ENCODE measurements at regions not wholly inside any gene's neighbourhood (a gene's known extent, or its start where the extent isn't known, plus 50 kb on each side); places are given as distances from the start of the nearest gene placed in this dataset.

DNA sequence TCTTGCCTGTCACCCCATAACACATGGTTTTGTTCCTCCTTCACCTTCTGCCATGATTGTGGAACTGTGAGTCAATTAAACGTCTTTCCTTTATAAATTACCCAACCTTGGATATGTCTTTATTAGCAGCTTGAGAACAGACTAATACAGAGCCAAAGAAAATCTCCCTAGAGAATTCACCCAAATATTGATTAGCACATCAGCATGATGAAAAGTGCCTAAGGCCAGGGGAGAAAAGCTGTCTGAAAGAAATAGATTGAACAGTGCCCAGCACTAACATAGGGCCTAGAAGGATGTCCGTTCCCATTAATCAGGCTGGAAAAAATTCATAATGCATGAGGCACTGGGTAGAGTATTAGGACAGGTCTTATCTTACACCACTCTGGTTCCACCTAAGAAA is 111.9 kb upstream of the CALN1 start:
- no peak for DNase-seq
- in situ Hi-C loops (cut with MboI; ENCODE audit: low pct_unique_long_range_greater_than_20kb, low sequenced_read_pairs) = no loop called here

DNA sequence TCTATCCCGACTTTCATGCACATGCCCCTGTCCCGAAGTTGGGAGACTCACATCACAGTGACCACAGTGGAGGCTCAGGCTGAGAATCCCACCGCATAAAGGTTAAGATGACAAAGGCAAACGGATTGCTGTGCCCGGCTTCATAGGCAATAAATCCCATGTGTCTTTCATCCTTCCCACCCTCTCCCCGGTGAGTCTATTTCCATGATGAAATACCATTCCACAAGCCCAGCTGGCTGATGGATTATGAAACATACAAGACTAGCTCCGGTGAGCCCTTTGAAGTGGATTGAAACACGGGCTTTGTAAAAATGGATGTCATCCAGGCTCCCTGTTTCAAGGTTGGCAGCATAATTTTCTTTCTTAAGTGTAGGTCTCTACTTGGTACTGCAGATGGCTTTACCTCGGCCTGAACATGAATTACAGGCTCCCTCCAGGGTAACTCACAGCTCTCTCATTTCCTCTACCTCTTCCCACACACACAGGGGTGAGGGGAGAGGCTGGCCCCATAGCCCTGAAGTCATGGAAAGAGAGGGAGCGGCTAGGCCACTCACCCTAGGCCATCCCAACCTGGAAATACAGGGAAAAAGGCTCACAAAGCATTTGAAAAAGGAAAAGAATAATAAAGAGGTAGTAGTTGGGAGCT is 92.0 kb upstream of the CALN1 start:
- DNase-seq = no peak
- in situ Hi-C loops (cut with MboI; ENCODE audit: low pct_unique_long_range_greater_than_20kb, low sequenced_read_pairs) = no loop called here

DNA sequence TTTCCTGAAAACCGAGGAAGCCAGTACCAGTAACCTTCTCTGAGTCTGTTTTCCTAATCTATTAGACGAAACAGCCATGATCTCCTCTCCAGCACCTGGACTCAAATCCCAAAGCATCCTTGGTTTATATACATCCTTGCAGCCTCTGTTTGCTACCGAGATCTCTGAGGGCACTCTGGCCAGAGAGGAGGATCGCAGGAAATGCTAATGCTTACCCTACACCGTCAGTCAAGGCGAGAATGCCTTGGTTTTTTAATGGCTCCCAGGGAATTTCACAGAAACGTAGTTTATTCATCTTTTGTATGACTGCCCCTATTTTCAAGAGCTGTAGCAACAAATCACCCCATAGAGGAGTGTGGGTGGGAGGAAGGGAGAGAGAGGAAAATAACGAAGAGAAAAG is 91.5 kb upstream of the CALN1 start:
- in situ Hi-C loops (cut with MboI; ENCODE audit: low pct_unique_long_range_greater_than_20kb, low sequenced_read_pairs) = no loop called here
- DNase-seq = no peak

DNA sequence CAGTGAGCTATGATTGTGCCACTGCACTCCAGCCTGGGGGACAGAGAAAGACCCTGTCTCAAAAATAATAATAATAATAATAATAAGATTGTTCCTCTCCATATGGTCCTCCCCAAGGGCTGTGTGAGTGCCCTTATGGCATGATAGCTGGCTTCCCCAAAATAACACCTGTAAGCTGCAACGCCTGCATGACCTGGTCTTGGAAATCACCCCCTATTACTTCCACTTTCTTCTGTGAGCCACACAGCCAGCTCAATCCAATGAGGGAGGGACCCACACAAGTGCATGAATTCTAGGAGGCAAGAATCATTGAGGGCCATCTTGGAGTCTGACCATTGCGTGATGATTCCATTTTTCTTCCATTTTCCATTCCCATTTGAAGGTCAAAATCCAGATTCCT is 82.7 kb upstream of the CALN1 start:
- in situ Hi-C loops (cut with MboI; ENCODE audit: low pct_unique_long_range_greater_than_20kb, low sequenced_read_pairs) = no loop called here

DNA sequence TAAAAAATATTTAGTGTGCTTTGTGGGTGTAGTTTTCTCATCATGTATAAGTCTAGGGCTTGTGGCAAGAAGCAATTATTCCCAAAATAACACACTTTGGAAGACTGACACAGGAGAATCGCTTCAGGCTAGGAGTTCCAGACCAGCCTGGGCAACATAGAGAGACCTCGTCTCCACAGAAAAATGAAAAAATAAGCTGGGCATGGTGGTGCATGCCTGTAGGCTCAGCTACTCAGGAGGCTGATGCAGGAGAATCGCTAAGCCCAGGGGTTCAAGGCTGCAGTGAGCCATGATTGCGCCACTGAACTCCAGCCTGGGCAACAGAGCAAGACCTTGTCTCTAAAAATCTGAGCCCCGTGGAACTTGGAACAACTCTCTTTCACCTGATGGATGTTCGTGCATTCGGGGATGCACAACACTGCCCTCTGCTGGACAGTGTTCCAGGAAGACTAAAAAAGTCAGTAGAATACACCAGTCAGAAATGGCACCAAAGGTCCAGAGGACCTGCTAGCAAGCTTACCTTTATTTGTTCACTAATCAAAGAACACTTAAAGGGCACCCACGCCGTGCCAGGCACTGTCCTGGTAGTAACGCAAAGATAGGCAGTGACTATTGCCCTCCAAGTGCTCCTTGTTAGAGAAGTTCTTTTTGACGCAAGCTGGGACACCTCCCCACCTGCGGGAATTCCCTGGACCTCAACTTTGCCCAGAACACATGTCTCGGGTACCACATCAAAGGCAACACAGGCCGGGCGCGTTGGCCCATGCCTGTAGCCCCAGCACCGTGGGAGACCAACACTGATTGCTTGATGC is 81.9 kb upstream of the CALN1 start:
- in situ Hi-C loops (cut with MboI; ENCODE audit: low pct_unique_long_range_greater_than_20kb, low sequenced_read_pairs) = no loop called here
- DNase-seq = peak; percentile 62

More for the DNA sequence above, 82.7 kb upstream of the CALN1 start:
- DNase-seq = no peak

DNA sequence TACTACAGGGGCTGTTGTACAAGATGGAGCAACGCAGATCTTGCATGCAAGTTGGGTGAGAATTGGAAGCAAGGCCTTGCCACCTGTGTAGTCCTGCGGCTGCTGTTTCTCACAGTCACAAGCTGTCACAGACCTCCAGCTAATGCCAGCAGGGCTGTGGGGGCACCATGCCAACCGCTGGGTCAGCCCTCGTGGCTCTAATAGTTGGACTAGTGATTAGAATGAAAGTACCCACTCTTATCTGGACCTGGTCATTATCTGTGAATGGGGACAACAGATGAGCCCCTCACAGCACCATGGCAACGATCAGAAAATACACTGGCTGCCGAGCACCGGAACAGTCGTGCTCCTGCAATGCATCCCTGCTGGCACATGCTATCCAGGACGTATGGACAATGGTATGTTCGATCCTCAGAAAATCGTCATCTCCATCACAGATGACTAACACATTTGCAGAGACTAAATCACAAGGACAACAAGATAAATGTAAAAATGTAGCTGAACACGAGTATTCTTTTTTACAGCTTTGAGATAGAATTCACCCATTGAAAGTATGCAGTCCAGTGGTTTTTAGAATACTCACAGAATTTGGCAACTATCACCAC is 80.4 kb upstream of the CALN1 start:
- in situ Hi-C loops (cut with MboI; ENCODE audit: low pct_unique_long_range_greater_than_20kb, low sequenced_read_pairs) = no loop called here
- DNase-seq = no peak

DNA sequence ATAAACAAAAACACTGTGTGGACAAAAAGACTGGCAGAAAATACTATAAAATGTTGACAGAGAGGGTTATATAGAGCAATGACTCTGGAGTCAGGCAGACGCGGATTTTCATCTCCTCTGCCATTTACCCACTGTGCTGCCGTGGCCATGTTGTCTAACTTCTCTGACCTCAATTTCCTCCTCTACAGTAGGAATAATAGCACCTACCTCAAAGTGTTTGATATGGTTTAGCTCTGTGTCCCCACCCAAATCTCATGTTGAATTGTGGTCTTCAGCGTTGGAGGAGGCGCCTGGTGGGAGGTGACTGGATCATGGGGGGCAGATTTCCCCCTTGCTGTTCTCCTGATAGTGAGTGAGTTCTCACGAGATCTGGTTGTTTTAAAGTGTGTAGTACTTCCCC is 78.2 kb upstream of the CALN1 start:
- in situ Hi-C loops (cut with MboI; ENCODE audit: low pct_unique_long_range_greater_than_20kb, low sequenced_read_pairs) = no loop called here
- no peak for DNase-seq

DNA sequence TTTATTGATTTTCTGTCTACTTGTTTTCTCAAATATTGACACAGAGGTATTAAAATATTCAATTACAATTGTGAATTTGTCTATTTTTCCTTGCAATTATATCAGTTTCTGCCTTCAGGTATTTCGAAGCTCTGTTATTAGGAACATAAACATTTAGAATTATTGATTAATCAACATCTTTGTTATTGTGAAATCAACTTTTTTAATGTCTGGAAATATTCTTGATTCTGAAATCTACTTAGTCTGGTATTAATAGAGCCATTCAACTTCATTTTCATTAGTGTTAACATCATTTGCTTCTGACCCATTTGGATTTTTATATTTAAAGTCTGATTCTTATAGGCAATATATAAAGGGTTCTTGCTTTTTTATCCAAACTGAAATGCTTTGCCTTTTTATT is 69.8 kb upstream of the CALN1 start:
- in situ Hi-C loops (cut with MboI; ENCODE audit: low pct_unique_long_range_greater_than_20kb, low sequenced_read_pairs) = no loop called here
- DNase-seq = no peak

DNA sequence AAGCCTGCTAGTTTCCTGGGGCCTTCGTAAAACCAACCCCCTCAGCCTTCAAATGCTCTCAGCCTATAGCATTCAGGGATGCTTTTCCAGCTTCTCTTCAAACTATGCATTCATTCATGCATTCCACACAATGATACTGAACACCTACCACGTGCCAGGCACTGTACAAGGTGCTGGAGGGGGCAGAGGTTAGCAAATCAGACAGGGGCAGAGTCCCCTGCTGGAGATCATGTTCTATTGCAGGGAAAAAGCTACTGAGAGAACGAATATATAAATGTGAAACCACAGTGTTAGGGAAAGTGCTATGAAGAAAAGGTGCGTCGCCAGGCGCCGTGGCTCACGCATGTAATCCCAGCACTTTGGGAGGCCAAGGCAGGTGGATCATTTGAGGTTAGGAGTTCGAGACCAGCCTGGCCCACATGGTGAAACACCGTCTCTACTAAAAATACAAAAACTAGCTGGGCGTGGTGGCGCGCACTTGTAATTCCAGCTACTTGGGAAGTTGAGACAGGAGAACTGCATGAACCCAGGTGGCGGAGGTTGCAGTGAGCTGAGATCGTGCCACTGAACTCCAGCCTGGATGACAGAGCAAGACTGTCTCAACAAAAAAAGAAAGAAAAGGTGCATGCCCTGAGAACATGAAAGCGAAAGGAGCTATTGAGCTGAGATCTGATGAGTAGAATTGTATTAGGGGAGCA is 64.6 kb upstream of the CALN1 start:
- in situ Hi-C loops (cut with MboI; ENCODE audit: low pct_unique_long_range_greater_than_20kb, low sequenced_read_pairs) = no loop called here
- no peak for DNase-seq

DNA sequence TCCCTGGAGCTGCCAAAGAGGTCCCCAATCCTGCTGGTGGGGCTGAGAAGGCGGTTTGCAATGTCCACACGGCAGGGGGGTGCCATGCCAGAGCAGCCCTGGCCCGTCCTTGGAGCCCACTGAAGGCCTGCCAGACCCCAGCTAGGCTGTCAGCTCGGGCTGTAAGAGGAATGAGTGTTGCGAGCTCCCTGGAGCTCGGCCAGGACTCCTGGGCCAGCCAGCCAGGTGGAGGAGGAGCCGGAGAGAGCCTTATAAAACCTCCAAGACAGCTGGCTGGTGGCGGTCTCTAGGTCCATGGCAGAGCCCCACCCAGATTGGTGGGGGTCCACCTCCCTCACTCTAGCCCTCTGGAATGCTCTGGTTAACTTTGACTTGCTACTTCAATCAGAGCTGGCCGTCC is 55.1 kb upstream of the CALN1 start:
- no peak for DNase-seq
- in situ Hi-C loops (cut with MboI; ENCODE audit: low pct_unique_long_range_greater_than_20kb, low sequenced_read_pairs) = no loop called here

DNA sequence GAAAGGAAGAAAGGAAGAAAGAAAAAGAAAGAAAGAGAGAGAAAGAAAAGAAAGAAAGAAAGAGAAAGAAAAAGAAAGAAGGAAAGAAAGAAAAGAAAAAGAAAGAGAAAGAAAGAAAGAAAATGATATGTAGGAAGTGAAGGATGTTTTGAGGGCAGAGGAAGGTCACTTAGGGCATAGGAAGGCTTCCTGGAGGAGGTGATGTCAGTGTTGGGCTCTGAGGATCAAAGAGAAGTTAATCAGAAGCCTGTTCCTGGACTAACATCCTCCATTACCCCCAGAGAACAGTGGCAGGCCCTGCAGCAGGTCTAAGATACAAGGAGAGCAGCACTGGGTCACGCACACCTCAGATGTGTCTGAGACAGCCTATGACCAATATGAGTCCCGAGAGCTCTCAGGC is 54.7 kb upstream of the CALN1 start:
- in situ Hi-C loops (cut with MboI; ENCODE audit: low pct_unique_long_range_greater_than_20kb, low sequenced_read_pairs) = no loop called here

DNA sequence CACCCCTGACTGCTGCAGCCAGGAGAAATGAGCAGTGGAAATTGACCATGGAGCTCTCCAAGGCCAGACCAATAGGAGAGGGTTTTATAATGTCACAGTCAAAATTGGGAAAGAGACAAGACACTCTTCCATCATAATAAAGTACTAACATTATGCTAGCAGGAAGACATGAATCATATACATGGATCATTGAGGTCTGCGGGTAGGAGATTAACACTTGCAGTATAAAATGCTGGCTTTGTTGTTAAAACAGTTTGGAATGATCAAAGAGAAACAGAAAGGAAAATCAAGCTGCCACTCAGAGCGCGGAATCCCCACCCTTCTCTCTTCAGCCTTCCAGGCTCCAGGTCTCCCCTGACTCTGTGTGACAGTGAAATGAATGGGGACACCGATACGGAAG is 53.4 kb upstream of the CALN1 start:
- no peak for DNase-seq
- in situ Hi-C loops (cut with MboI; ENCODE audit: low pct_unique_long_range_greater_than_20kb, low sequenced_read_pairs) = no loop called here

More for the DNA sequence above, 54.7 kb upstream of the CALN1 start:
- DNase-seq = no peak

DNA sequence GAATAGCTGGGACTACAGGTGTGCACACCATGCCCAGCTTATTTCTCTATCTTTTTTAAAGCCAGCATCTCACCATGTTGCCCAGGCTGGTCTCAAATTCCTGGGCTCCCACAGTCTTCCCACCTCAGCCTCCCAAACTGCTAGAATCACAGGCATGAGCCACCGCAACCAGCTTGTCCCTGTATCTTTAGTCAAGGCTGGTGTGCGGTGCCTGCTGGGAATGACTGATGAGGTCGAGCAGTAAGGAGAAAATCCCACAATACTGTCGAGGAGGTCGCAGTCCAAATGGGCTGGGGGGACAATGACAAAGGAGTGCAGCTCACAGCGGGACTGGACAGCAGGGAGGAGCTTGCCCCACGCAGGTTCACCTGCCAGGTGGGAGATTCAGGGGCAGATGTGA is 50.2 kb upstream of the CALN1 start:
- in situ Hi-C loops (cut with MboI; ENCODE audit: low pct_unique_long_range_greater_than_20kb, low sequenced_read_pairs) = no loop called here
- no peak for DNase-seq

Measured in KBM-7 (cell line).